Mesendoderm (in vitro differentiated cells): ENCODE measurements at regions not wholly inside any gene's neighbourhood (a gene's known extent, or its start where the extent isn't known, plus 50 kb on each side); places are given as distances from the start of the nearest gene placed in this dataset.
A peak's percentile ranks its signal among the peaks of the same experiment; 100 is the strongest.

Experiments
- DNase-seq: peaks from one replicate; pipeline ENCODE4 v3.0.0; 2013
- H2AK5ac ChIP-seq: 2 replicates; pipeline ENCODE4 v1.6.1; 2013; ENCODE audit warnings: low read length, inconsistent platforms
- H2BK120ac ChIP-seq: 2 replicates; pipeline ENCODE4 v1.6.1; 2013; ENCODE audit warnings: low read depth, mild to moderate bottlenecking, low read length, moderate library complexity, mixed read lengths
- H2BK15ac ChIP-seq: replicated peaks from 2 replicates; pipeline ENCODE4 v1.6.1; 2013; ENCODE audit warnings: low read depth, mild to moderate bottlenecking, moderate library complexity
- H2BK5ac ChIP-seq: 2 replicates; pipeline ENCODE4 v1.6.1; 2013; ENCODE audit warnings: low read length, inconsistent platforms
- H3K18ac ChIP-seq: 2 replicates; pipeline ENCODE4 v1.6.1; 2013; ENCODE audit warnings: mild to moderate bottlenecking, low read length, mixed read lengths
- H3K23ac ChIP-seq: one replicate; pipeline ENCODE4 v1.6.1; 2013; ENCODE audit warnings: low read length
- H3K27ac ChIP-seq: 2 replicates; pipeline ENCODE4 v1.5.1; 2013; ENCODE audit warnings: low read depth, mild to moderate bottlenecking, inconsistent platforms, low read length, moderate library complexity
- H3K27me3 ChIP-seq: 2 replicates; pipeline ENCODE4 v1.6.1; 2013; ENCODE audit warnings: low read length, control low read depth, mild to moderate bottlenecking, inconsistent platforms; ENCODE audit not compliant: insufficient read depth, poor library complexity
- H3K36me3 ChIP-seq: 2 replicates; pipeline ENCODE4 v1.6.1; 2013; ENCODE audit warnings: low read length, inconsistent platforms; ENCODE audit not compliant: control insufficient read depth, insufficient read depth
- H3K4ac ChIP-seq: one replicate; pipeline ENCODE4 v1.6.1; 2013; ENCODE audit warnings: low read depth, mild to moderate bottlenecking, low read length, moderate library complexity
- H3K4me1 ChIP-seq: 2 replicates; pipeline ENCODE4 v1.6.1; 2013; ENCODE audit warnings: low read depth, low read length, inconsistent platforms; ENCODE audit not compliant: control insufficient read depth
- H3K4me2 ChIP-seq: 2 replicates; pipeline ENCODE4 v1.6.1; 2013; ENCODE audit warnings: low read length
- H3K4me3 ChIP-seq: 2 replicates; pipeline ENCODE4 v1.5.1; 2013; ENCODE audit warnings: mild to moderate bottlenecking, low read length
- H3K56ac ChIP-seq: one replicate; pipeline ENCODE4 v1.6.1; 2013; ENCODE audit warnings: low read length
- H3K79me1 ChIP-seq: 2 replicates; pipeline ENCODE4 v1.6.1; 2013; ENCODE audit warnings: low read length, inconsistent platforms
- H3K79me2 ChIP-seq: 2 replicates; pipeline ENCODE4 v1.6.1; 2013; ENCODE audit warnings: mild to moderate bottlenecking, low read length; ENCODE audit not compliant: control insufficient read depth, insufficient read depth
- H3K9ac ChIP-seq: 2 replicates; pipeline ENCODE4 v1.6.1; 2013; ENCODE audit warnings: low read length, inconsistent platforms
- H4K5ac ChIP-seq: one replicate; pipeline ENCODE4 v1.6.1; 2013; ENCODE audit warnings: low read length
- H4K8ac ChIP-seq: one replicate; pipeline ENCODE4 v1.6.1; 2013; ENCODE audit warnings: low read depth, mild to moderate bottlenecking, control low read depth, low read length, moderate library complexity
- WGBS: extraction: QIAGEN DNeasy Blood & Tissue Kit; methylation state at CpG from one replicate; pipeline ENCODE4 v1.1.7; 2013; ENCODE audit warnings: low lambda C conversion rate, missing lambda C conversion rate; ENCODE audit not compliant: insufficient coverage; ENCODE audit errors: extremely low coverage; 5-methylcytosine and 5-hydroxymethylcytosine counted together

- no peak overlapping the region for H3K23ac ChIP-seq
- DNase-seq: no peak
- no peak overlapping the region for H2AK5ac ChIP-seq
- no peak overlapping the region for H3K18ac ChIP-seq
- H3K56ac ChIP-seq: no peak overlapping the region
- H2BK5ac ChIP-seq: no peak overlapping the region
- no peak overlapping the region for H2BK120ac ChIP-seq
- H2BK15ac ChIP-seq: no peak overlapping the region
- H3K27ac ChIP-seq: no peak overlapping the region
- no peak overlapping the region for H3K4me2 ChIP-seq
- no peaks in the 10 kb centered on the region for H3K36me3 ChIP-seq
- no CpG with 5 or more reads among the region's 8 CpGs for WGBS
- no peaks in the 10 kb centered on the region for H3K79me1 ChIP-seq
- no peak overlapping the region for H4K8ac ChIP-seq
- H3K4ac ChIP-seq: no peak overlapping the region
- H3K4me3 ChIP-seq: no peak overlapping the region
- H3K79me2 ChIP-seq: no peaks in the 10 kb centered on the region
- H3K9ac ChIP-seq: no peak overlapping the region
- H3K4me1 ChIP-seq: no peaks in the 10 kb centered on the region
- no peak overlapping the region for H4K5ac ChIP-seq
- no peaks in the 10 kb centered on the region for H3K27me3 ChIP-seq
Observed at GRCh38 chr9:107606149-107606790, 116.7 kb upstream of the KLF4 start.

DNA sequence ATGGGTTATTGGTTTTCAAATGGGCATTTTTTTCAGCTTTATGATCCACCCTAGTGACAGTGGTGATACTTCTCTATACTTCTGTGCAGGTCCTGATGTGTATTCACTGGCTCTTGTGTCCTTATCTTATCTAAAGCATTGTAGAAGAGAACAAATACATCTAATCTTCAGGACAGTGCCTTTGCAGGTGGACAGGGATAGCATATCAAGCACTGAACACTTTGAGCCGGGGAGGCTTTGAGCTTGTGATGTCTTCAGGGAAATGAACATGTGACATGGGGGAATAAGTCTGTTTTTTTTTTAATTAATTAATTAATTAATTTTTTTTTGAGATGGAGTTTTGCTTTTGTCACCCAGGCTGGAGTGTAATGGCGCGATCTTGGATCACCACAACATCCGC is 115.5 kb upstream of the KLF4 start:
- H4K5ac ChIP-seq: no peak overlapping the region
- no peaks in the 10 kb centered on the region for H3K79me1 ChIP-seq
- DNase-seq: peak; percentile 20
- H3K4me3 ChIP-seq: no peak overlapping the region
- H3K27ac ChIP-seq: no peak overlapping the region
- H3K56ac ChIP-seq: no peak overlapping the region
- H2BK5ac ChIP-seq: no peak overlapping the region
- H3K23ac ChIP-seq: no peak overlapping the region
- no peaks in the 10 kb centered on the region for H3K27me3 ChIP-seq
- no peak overlapping the region for H2AK5ac ChIP-seq
- no peak overlapping the region for H3K18ac ChIP-seq
- no CpG with 5 or more reads among the region's 4 CpGs for WGBS
- H3K9ac ChIP-seq: no peak overlapping the region
- H3K4me1 ChIP-seq: no peaks in the 10 kb centered on the region
- no peak overlapping the region for H3K4ac ChIP-seq
- no peak overlapping the region for H2BK120ac ChIP-seq
- H3K4me2 ChIP-seq: no peak overlapping the region
- no peak overlapping the region for H2BK15ac ChIP-seq
- no peaks in the 10 kb centered on the region for H3K36me3 ChIP-seq
- H3K79me2 ChIP-seq: no peaks in the 10 kb centered on the region
- no peak overlapping the region for H4K8ac ChIP-seq

- Histone ChIP-seq H3K18ac (no peak overlapping the region), H3K27ac (no peak overlapping the region), H4K8ac (no peak overlapping the region), H3K4me3 (no peak overlapping the region), H3K79me2 (no peaks in the 10 kb centered on the region), H3K4me1 (no peaks in the 10 kb centered on the region), H2BK5ac (no peak overlapping the region), H3K79me1 (no peaks in the 10 kb centered on the region), H3K56ac (no peak overlapping the region), H3K23ac (no peak overlapping the region), H3K9ac (no peak overlapping the region), H3K36me3 (no peaks in the 10 kb centered on the region), H3K4me2 (no peak overlapping the region), H2AK5ac (no peak overlapping the region), H2BK15ac (no peak overlapping the region), H3K4ac (no peak overlapping the region), H2BK120ac (no peak overlapping the region), H4K5ac (no peak overlapping the region), H3K27me3 (no peaks in the 10 kb centered on the region)
- no CpG with 5 or more reads among the region's 4 CpGs for WGBS
- no peak for DNase-seq
Observed at GRCh38 chr9:107603281-107603680, 113.7 kb upstream of the KLF4 start.

- Histone ChIP-seq H3K27me3 (no peaks in the 10 kb centered on the region), H3K79me2 (no peaks in the 10 kb centered on the region), H3K4me1 (no peaks in the 10 kb centered on the region), H3K9ac (no peak overlapping the region), H4K5ac (no peak overlapping the region), H3K79me1 (no peaks in the 10 kb centered on the region), H3K4me3 (no peak overlapping the region), H2AK5ac (no peak overlapping the region), H3K4me2 (no peak overlapping the region), H3K36me3 (no peaks in the 10 kb centered on the region), H2BK5ac (no peak overlapping the region), H3K4ac (no peak overlapping the region), H2BK15ac (no peak overlapping the region), H3K23ac (no peak overlapping the region), H3K27ac (no peak overlapping the region), H3K56ac (no peak overlapping the region), H3K18ac (no peak overlapping the region), H2BK120ac (no peak overlapping the region), H4K8ac (no peak overlapping the region)
- WGBS: no CpG with 5 or more reads among the region's 3 CpGs
- DNase-seq: no peak
Observed at GRCh38 chr9:107600060-107600573, 110.5 kb upstream of the KLF4 start.

DNA sequence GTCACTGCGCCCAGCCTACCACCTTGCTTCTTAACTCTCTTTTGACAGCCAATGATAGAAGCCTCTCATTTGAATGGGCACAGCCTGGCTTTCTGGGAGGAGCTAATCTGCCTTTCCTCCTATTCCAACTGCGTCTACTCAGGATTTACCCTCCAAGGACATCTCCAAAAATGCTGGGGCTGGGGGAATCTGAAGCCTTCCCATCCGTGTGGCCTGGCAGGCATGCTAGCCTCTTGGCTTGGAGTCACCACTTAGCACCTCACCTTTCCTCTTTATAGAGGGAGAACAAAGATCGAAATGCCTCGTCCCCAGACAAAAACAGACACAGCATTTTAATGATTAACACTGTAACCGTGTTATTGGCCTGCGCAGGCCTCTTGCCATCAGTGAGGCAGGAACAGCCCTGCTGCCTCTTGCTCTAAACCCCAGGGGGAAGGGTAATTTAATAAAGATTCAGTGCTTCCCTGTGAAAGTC is 108.2 kb upstream of the KLF4 start:
- H3K27me3 ChIP-seq: no peaks in the 10 kb centered on the region
- DNase-seq: peak; percentile 19
- H3K27ac ChIP-seq: no peak overlapping the region
- no peak overlapping the region for H3K56ac ChIP-seq
- H2BK5ac ChIP-seq: no peak overlapping the region
- no peak overlapping the region for H3K23ac ChIP-seq
- H3K4me2 ChIP-seq: no peak overlapping the region
- no peak overlapping the region for H2AK5ac ChIP-seq
- no peaks in the 10 kb centered on the region for H3K36me3 ChIP-seq
- H4K5ac ChIP-seq: no peak overlapping the region
- H2BK15ac ChIP-seq: no peak overlapping the region
- H3K79me2 ChIP-seq: no peaks in the 10 kb centered on the region
- no CpG with 5 or more reads among the region's 7 CpGs for WGBS
- H2BK120ac ChIP-seq: no peak overlapping the region
- H3K4me3 ChIP-seq: no peak overlapping the region
- H3K79me1 ChIP-seq: no peaks in the 10 kb centered on the region
- no peak overlapping the region for H4K8ac ChIP-seq
- H3K9ac ChIP-seq: no peak overlapping the region
- peaks cover 2% of the 10 kb centered on the region for H3K4me1 ChIP-seq
- H3K4ac ChIP-seq: no peak overlapping the region
- no peak overlapping the region for H3K18ac ChIP-seq
